Gastroesophageal sphincter (tissue), 3 donors: ENCODE measurements at regions not wholly inside any gene's neighbourhood (a gene's known extent, or its start where the extent isn't known, plus 50 kb on each side); places are given as distances from the start of the nearest gene placed in this dataset.

Experiments used
- CTCF ChIP-seq, 4 experiments: fragments of 200-600 bp in 2 of 4; fragments of 450-650 bp in 2 of 4; sonication (generic) in 1 of 4; IDR thresholded peaks; one replicate each; pipeline ENCODE4 v1.5.1; 2017 to 2019; ENCODE audit warnings: antibody characterized with exemption in 4 of 4, mild to moderate bottlenecking in 2 of 4, moderate library complexity in 2 of 4
- POLR2A ChIP-seq, 2 donors: fragments of 450-650 bp; IDR thresholded peaks; one replicate each; pipeline ENCODE4 v1.6.1; 2017; ENCODE audit warnings: antibody characterized with exemption in 2 of 2, mild to moderate bottlenecking in 2 of 2, moderate library complexity in 1 of 2

GRCh38 chr2:187900021-187900420 is 345.8 kb upstream of the TFPI start:
- TF ChIP-seq CTCF (IDR thresholded peaks at IDR 0.05), result no peak
- TF ChIP-seq POLR2A (IDR thresholded peaks at IDR 0.05), result no peak
